ENCODE measurements at regions not wholly inside any gene's neighbourhood (a gene's known extent, or its start where the extent isn't known, plus 50 kb on each side); places are given as distances from the start of the nearest gene placed in this dataset.
"Not testable (repeated sequence)": the region's sequence is repeated elsewhere in the genome, so short reads cannot be mapped to it uniquely, and the experiment has no call there.

GRCh38 chr17:14547556-14547955, 246.7 kb downstream of the HS3ST3B1 start:
- no peak for DNase-seq (ENCODE audit: low spot score)

DNA sequence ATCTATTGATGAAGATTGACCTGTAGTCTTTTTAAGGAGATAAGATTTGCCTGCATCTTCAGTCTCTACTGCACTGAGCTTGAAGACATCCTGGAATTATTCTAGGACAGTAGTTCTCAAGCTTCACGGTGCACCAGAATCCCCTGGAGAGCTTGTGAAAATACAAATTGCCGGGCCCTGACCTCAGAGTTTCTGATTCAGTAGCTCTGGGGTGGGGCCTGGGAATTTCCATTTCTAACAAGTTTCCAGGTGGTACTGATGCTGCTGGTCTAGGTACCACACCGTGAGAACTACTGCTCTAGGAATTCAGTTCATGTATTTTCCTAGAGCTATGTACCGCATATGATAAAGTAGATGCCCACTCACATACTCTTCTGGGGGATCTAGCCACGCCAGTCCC, 246.1 kb downstream of the HS3ST3B1 start:
- DNase-seq (ENCODE audit: low spot score) = no peak

GRCh38 chr17:14545156-14545906, 244.4 kb downstream of the HS3ST3B1 start:
- no peak for DNase-seq (ENCODE audit: low spot score)

- no peak for DNase-seq (ENCODE audit: low spot score)
Observed at GRCh38 chr17:14541714-14542113, 240.8 kb downstream of the HS3ST3B1 start.

DNA sequence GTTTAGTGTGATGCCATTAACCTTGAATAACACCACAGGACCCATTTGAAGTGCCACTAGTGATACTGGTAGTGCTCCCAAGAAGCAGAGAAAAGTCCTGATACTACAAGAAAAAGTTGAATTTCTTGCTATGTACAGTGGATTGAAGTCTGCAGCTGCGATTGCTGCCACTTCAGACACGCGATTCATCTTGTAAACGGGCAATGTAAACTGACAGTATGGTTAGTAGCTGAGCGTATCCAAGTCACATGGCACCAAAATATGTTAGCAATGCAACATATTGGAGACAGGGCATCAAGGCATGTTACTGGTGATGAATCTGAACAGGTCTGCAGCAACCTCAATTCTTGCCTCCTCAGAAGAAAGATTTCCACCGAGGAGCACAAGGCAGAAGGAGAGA, 238.9 kb downstream of the HS3ST3B1 start:
- no peak for DNase-seq (ENCODE audit: low spot score)

- DNase-seq (ENCODE audit: low spot score) = not testable (repeated sequence)
Observed at GRCh38 chr17:14532242-14532641, 231.4 kb downstream of the HS3ST3B1 start.

- DNase-seq (ENCODE audit: low spot score) = no peak
Observed at GRCh38 chr17:14525551-14526455, 224.9 kb downstream of the HS3ST3B1 start.

- no peak for DNase-seq (ENCODE audit: low spot score)
Observed at GRCh38 chr17:14522795-14523387, 222.0 kb downstream of the HS3ST3B1 start.

GRCh38 chr17:14518919-14519318, 218.0 kb downstream of the HS3ST3B1 start:
- not testable (repeated sequence) for DNase-seq (ENCODE audit: low spot score)

DNA sequence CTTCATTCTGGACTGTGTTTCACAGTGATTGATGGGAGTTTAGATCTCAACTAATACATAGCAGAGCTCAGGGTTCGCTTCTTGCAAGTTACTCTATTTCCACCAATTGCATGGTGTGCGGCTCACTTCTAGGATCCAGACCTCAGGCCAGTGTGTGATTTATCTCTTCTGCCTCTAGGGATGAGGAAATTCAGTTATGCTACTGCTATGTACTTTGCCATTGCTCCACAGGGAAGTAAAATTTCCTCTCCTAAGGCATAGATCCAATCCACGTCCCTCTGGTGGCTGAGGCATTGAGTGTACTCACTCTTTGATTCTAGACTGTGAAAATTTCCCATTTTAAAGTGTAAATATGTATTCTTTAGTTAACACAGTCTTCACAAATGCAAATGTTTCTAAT, 214.1 kb downstream of the HS3ST3B1 start:
- peak; percentile 19 for DNase-seq (ENCODE audit: low spot score)

- no peak for DNase-seq (ENCODE audit: low spot score)
Observed at GRCh38 chr17:14513835-14514234, 213.0 kb downstream of the HS3ST3B1 start.

- DNase-seq (ENCODE audit: low spot score) = no peak
Observed at GRCh38 chr17:14510136-14510535, 209.3 kb downstream of the HS3ST3B1 start.

DNA sequence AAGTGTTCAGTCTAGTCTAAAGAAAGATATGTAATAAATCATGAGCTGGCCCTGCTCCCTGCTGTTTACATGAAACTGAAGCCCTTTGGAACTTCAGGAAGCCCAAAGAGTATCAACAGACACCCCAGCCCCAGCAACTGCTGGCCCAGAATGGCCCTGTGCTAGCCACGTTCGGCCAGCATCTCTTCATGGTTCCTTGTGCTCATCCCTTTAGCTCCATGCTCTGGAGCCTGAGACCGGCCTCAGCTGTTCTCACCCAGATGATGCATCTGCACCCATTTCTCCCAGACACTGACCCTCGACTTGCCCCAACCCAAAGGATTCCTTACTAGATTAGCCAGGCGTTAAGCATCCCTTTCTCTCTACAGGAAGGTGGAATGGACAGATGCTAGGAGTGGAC, 207.3 kb downstream of the HS3ST3B1 start:
- DNase-seq (ENCODE audit: low spot score) = no peak

DNA sequence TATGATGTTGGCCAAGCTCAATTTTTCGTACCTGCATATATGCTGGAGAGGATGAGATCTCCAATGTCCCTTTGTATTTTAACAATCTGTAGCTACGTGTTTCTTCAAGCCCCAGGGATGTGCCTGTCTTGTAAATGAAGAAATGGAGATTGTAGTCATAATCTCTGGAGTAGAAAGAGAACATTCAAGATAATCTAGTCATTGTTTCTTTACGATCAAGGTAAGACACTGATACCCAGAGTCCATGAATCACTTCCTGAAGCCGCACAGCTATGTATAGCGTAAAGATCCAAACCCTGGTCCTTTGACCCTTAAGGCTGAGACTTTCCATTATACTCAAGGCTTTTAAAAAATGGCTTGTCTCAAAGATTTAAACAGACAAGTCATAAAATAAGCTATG, 205.5 kb downstream of the HS3ST3B1 start:
- no peak for DNase-seq (ENCODE audit: low spot score)

DNA sequence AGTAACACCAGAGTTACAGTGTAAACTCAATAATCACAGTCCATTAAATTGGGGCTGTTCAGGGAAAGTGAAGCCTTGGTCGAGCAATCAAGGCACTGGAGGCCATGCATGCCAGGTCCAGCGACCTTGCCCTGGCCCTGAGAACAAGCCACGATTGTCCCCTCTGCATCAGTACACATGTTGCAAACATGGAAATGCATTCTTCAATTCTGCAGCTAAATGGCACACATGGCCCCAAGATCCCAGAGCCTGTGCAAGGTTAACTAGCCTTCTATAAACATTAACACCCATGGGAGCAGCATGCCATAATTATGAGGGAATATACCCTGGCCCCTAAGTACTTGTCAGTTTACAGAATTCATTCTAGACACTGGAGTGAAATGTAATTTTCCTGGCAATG, 204.7 kb downstream of the HS3ST3B1 start:
- no peak for DNase-seq (ENCODE audit: low spot score)

DNA sequence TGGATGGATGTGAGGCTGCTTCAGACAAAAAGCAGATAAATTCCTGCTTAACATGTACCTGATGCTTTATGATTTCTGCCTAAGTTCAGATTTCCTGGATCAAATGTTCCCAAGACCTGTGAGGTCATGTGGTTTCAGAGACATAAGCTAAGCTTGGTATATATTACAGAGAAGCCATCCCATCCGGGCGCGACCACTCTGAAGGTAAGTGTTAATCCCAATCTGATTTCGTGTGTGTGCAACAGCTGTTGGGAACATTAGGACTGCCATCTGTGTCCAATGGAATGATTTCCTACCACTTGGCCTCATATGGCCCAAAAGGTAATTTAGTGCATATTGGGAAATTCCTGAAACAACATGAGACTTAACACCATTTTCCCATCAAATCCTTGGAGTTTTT, 199.1 kb downstream of the HS3ST3B1 start:
- no peak for DNase-seq (ENCODE audit: low spot score)

- DNase-seq (ENCODE audit: low spot score) = no peak
Observed at GRCh38 chr17:14498812-14499211, 197.9 kb downstream of the HS3ST3B1 start.

DNA sequence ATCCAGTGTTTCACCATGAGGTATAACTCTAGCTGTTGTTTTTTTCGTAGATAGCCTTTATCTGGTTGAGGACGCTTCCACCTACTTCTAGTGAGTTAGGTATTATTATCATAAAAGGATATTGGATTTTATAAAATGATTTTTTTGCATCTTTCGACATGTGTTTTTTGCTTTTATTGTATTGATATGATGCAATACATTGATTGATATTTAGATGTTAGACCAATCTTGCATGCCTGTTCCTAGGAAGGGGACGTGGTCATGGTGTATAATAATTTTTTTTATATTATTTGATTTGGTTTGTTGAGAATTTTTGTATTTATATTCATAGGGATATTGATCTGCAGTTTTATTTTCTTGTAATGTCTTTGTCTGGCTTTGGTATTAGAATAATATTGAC, 193.3 kb downstream of the HS3ST3B1 start:
- no peak for DNase-seq (ENCODE audit: low spot score)

DNA sequence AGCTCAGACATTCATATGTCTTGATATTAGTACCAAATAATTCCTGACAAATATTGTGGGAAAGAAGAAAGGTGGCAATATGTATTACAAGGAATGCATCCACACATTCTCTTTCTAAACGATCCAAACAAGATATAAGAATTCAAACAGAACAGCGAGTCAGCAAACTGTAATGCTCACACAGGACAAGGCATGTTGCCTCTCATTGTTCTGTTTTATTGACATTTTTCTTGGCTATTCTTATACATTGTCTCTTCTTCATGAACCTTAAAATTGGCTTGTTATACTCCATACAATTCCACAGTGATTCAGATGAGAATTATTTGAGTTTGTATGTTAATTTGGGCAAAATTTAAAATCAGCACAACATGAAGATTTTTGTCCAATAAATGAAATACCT, 189.1 kb downstream of the HS3ST3B1 start:
- no peak for DNase-seq (ENCODE audit: low spot score)

DNA sequence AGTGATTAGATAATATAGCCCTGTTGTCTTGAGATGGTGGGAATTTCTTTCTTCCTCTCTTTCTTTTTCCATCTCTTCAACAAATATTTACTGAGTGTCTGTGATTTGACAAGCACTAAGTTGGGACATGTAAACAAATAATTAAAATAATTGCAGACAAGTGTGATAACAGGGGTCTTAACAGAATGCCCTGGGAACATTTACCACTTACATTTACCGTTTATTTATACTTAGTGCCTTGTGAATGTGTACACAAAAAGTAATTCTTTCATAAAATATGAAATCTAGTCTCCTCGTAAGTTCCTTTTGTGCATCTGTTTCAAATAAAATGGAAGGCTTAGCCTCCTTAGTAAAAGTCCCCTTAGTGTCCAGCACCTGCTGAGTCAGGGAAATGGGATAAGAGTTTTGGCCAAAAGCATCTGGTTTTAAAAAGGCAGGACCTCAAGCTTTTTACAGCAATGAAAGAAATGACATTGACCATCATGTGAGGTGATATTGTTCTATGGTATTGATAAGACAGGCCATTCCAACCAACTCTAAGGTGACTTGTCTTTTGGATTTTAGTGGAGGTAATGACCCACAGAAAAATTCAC, 188.2 kb downstream of the HS3ST3B1 start:
- no peak for DNase-seq (ENCODE audit: low spot score)

- DNase-seq (ENCODE audit: low spot score) = no peak
Observed at GRCh38 chr17:14487068-14487467, 186.2 kb downstream of the HS3ST3B1 start.

GRCh38 chr17:14482715-14483114, 181.8 kb downstream of the HS3ST3B1 start:
- no peak for DNase-seq (ENCODE audit: low spot score)

DNA sequence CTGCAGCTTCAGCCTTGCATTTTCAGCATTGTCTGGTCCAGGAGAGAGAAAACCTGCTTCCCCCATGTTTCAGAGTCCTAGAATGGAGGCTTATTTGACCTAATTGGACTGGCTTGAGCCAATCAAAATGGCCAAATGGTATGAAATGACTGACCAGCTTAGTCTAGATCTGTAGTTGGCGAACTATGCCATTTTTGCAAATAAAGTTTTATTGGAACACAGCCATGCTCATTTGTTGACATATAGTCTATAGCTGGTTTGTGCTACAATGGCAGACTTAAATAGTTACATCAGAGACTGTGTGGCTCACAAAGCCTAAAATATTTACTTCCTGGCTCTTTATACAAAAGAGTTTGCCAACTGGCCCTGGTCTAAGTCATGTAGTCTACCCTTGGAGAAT, 180.8 kb downstream of the HS3ST3B1 start:
- no peak for DNase-seq (ENCODE audit: low spot score)

Measured in HuH-7 (cell line).